ENCODE measurements at regions not wholly inside any gene's neighbourhood (a gene's known extent, or its start where the extent isn't known, plus 50 kb on each side); places are given as distances from the start of the nearest gene placed in this dataset.

- Histone ChIP-seq H3K4me3 (replicated peaks in 1 of 3; ENCODE audit: insufficient read depth in 1 of 3, low read depth in 2 of 3, low read length in 3 of 3) (no peak overlapping the region), H3K27me3 (ENCODE audit: control insufficient read depth in 1 of 2, insufficient read depth in 2 of 2, low read length in 2 of 2) (no peaks in the 10 kb centered on the region), H3K9me3 (ENCODE audit: low read length) (no peaks in the 10 kb centered on the region), H3K4me2 (ENCODE audit: low read depth, low read length) (no peak overlapping the region), H3K36me3 (replicated peaks in 1 of 2; ENCODE audit: control insufficient read depth in 1 of 2, insufficient read depth in 2 of 2, low read length in 2 of 2) (no peaks in the 10 kb centered on the region), H4K20me1 (ENCODE audit: insufficient read depth, low read length) (no peaks in the 10 kb centered on the region), H3K79me2 (ENCODE audit: insufficient read depth, low read length) (no peaks in the 10 kb centered on the region), H3K27ac (ENCODE audit: extremely low read length, insufficient read depth, low read length) (no peak overlapping the region), H3K4me1 (ENCODE audit: insufficient read depth, low read length) (no peaks in the 10 kb centered on the region), H2AFZ (ENCODE audit: low read length) (no peak overlapping the region), H3K9ac (ENCODE audit: insufficient read depth, low read depth, low read length) (no peak overlapping the region)
- FAIRE-seq (no peak), ATAC-seq (no peak), DNase-seq (ENCODE audit: low spot score) (no peak)
- POLR2A ChIA-PET, result no interaction called here
- CTCF ChIA-PET (ENCODE audit: low intra/inter-chr PET ratio, low total read pairs), result no interaction called here
- WGBS (ENCODE audit: low lambda C conversion rate), result 20% methylated on average over 4 of the region's 4 CpGs
- in situ Hi-C loops (cut with HindIII; ENCODE audit: extremely low pct_ligation_motif_present, low pct_unique_long_range_greater_than_20kb), result no loop called here
- intact Hi-C loops (cut with micrococcal nuclease; ENCODE audit: unreplicated experiment), result no loop called here
- no TSS peak for BruUV-seq (replicated peaks)
- TF ChIP-seq REXO4 (CRISPR knock-in tag; IDR thresholded peaks at IDR 0.05; ENCODE audit: borderline replicate concordance) (no peak), ZKSCAN5 (CRISPR knock-in tag; IDR thresholded peaks at IDR 0.05) (no peak), MTF1 (CRISPR knock-in tag; IDR thresholded peaks at IDR 0.05) (no peak), MIER2 (CRISPR knock-in tag; IDR thresholded peaks at IDR 0.05) (no peak), ATRX (CRISPR knock-in tag; IDR thresholded peaks at IDR 0.05; ENCODE audit: borderline replicate concordance) (no peak)
Measured at GRCh38 chr9:108316066-108316465, 539.7 kb downstream of the ACTL7B start.

GRCh38 chr9:108311745-108312144, 544.0 kb downstream of the ACTL7B start:
- FAIRE-seq, result no peak
- ChIA-PET CTCF (ENCODE audit: low intra/inter-chr PET ratio, low total read pairs) (no interaction called here), POLR2A (no interaction called here)
- intact Hi-C loops (cut with micrococcal nuclease; ENCODE audit: unreplicated experiment) (no loop called here), in situ Hi-C loops (cut with HindIII; ENCODE audit: extremely low pct_ligation_motif_present, low pct_unique_long_range_greater_than_20kb) (no loop called here)
- no peaks in the 10 kb centered on the region for H3K79me2 ChIP-seq (ENCODE audit: insufficient read depth, low read length)
- no peak for DNase-seq (ENCODE audit: low spot score)
- H3K27ac ChIP-seq (ENCODE audit: extremely low read length, insufficient read depth, low read length), result no peak overlapping the region
- 0% methylated on average over 3 of the region's 3 CpGs for WGBS (ENCODE audit: low lambda C conversion rate)
- no TSS peak for BruUV-seq (replicated peaks)
- H3K4me2 ChIP-seq (ENCODE audit: low read depth, low read length), result no peak overlapping the region
- no peak overlapping the region for H2AFZ ChIP-seq (ENCODE audit: low read length)
- H3K4me3 ChIP-seq (replicated peaks in 1 of 3; ENCODE audit: insufficient read depth in 1 of 3, low read depth in 2 of 3, low read length in 3 of 3), result no peak overlapping the region
- H3K9ac ChIP-seq (ENCODE audit: insufficient read depth, low read depth, low read length), result no peak overlapping the region
- no peaks in the 10 kb centered on the region for H4K20me1 ChIP-seq (ENCODE audit: insufficient read depth, low read length)
- H3K27me3 ChIP-seq (ENCODE audit: control insufficient read depth in 1 of 2, insufficient read depth in 2 of 2, low read length in 2 of 2), result no peaks in the 10 kb centered on the region
- H3K36me3 ChIP-seq (replicated peaks in 1 of 2; ENCODE audit: control insufficient read depth in 1 of 2, insufficient read depth in 2 of 2, low read length in 2 of 2), result no peaks in the 10 kb centered on the region
- ATAC-seq, result no peak
- no peaks in the 10 kb centered on the region for H3K9me3 ChIP-seq (ENCODE audit: low read length)
- no peaks in the 10 kb centered on the region for H3K4me1 ChIP-seq (ENCODE audit: insufficient read depth, low read length)
- no peak for TF ChIP-seq ZNF772 (CRISPR knock-in tag; IDR thresholded peaks at IDR 0.05)
- no peak for TF ChIP-seq ZNF737 (CRISPR knock-in tag; IDR thresholded peaks at IDR 0.05; ENCODE audit: borderline replicate concordance)
- TF ChIP-seq NFE2L1 (CRISPR knock-in tag; IDR thresholded peaks at IDR 0.05; ENCODE audit: borderline replicate concordance), result no peak
- TF ChIP-seq MEIS2 (CRISPR knock-in tag; IDR thresholded peaks at IDR 0.05), result no peak
- no peak for TF ChIP-seq SRF (IDR thresholded peaks at IDR 0.05; ENCODE audit: low read depth, low read length)
- no peak for TF ChIP-seq SNAI1 (CRISPR knock-in tag; IDR thresholded peaks at IDR 0.05; ENCODE audit: borderline replicate concordance)
- no peak for TF ChIP-seq ETV6 (CRISPR knock-in tag; conservative IDR thresholded peaks at IDR 0.05)
- TF ChIP-seq ATM (IDR thresholded peaks at IDR 0.05; ENCODE audit: borderline replicate concordance), result no peak
- TF ChIP-seq ZNF282 (IDR thresholded peaks at IDR 0.05; ENCODE audit: partially characterized antibody), result no peak
- no peak for TF ChIP-seq KAT8 (CRISPR knock-in tag; IDR thresholded peaks at IDR 0.05)
- TF ChIP-seq ZNF354B (CRISPR knock-in tag; IDR thresholded peaks at IDR 0.05), result no peak
- no peak for TF ChIP-seq DR1 (CRISPR knock-in tag; IDR thresholded peaks at IDR 0.05)
- no peak for TF ChIP-seq TCF7L2 (IDR thresholded peaks at IDR 0.05; ENCODE audit: low read depth, low read length)
- no peak for TF ChIP-seq ZNF468 (CRISPR knock-in tag; IDR thresholded peaks at IDR 0.05)
- TF ChIP-seq ZNF3 (CRISPR knock-in tag; IDR thresholded peaks at IDR 0.05), result no peak
- no peak for TF ChIP-seq ZFP36L2 (CRISPR knock-in tag; IDR thresholded peaks at IDR 0.05)
- TF ChIP-seq POLR2A (IDR thresholded peaks at IDR 0.05; ENCODE audit: insufficient read depth in 1 of 2, low read depth in 2 of 2, low read length in 2 of 2), result no peak

Measured in HepG2 (cell line).